ENCODE measurements at regions not wholly inside any gene's neighbourhood (a gene's known extent, or its start where the extent isn't known, plus 50 kb on each side); places are given as distances from the start of the nearest gene placed in this dataset.

DNA sequence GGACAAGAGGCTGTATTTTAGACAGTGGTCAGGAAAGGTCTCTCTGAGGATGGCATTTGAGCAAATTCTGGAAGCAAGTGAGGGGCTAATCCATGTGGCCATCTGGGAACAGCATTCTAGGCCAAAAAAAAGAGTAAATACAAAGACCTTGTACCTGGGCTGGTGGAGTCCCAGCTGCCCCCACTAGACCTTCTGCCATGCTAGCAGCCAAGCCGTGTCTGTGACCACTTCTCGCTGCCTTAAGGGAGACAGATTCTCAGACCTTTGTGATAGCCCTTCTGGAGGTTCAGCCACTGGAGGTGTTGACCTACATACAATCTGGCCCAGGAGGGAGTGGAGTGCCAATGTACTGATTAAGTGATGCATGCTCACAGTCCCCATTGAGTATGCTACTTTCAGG is 506.2 kb downstream of the MID1IP1 start:
- Mint-ChIP-seq H3K4me3 (peak overlapping the region in 1 of 4 donors; percentile 42), H3K4me1 (peaks cover 14 to 72% (median 40%) of the 10 kb centered on the region in 4 donors), H3K27me3 (no peaks in the 10 kb centered on the region), H3K27ac (peak overlapping the region; percentile 99 to 100 (median 99)), H3K9me3 (peaks cover 0 to 5% (median 0%) of the 10 kb centered on the region in 7 donors), H3K36me3 (peaks cover 25% of the 10 kb centered on the region)
- no peak for ATAC-seq (ENCODE audit: low read depth in 2 of 2)
- no peak overlapping the region for H3K4me3 ChIP-seq (ENCODE audit: low read depth, low read length)
- DNase-seq = no peak
- no peaks in the 10 kb centered on the region for H3K27me3 ChIP-seq (ENCODE audit: control insufficient read depth, insufficient read depth, low read length)
- peaks cover 51% of the 10 kb centered on the region for H3K4me1 ChIP-seq (ENCODE audit: control insufficient read depth, insufficient read depth, low read length, poor library complexity, severe bottlenecking)
- H3K9me3 ChIP-seq (ENCODE audit: control insufficient read depth in 2 of 2, low read length in 2 of 2) = peaks cover 0 to 12% of the 10 kb centered on the region in 2 experiments
- H3K36me3 ChIP-seq (ENCODE audit: control insufficient read depth, insufficient read depth, low read length) = no peaks in the 10 kb centered on the region
- no peak overlapping the region for H3K27ac ChIP-seq (ENCODE audit: insufficient read depth, low read length, poor library complexity, severe bottlenecking)

DNA sequence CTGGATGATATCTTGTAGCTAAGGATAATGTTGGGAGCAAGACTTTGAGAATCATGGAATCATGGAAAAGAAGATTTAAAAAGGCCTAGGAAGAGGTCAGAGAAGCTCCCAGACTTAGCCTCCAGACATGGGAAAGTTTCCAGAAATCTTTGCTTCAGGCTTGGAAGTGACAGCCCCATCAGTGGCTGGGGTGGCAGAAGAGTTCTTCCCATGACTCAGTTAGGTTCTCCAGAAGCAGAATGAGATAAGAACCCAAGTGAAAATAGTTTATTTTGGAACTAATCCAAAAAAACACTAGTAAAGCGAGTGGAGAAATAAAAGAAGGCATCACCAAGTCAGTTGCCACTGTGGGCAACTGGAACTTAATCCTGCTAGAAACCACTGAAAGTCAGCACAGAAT is 506.9 kb downstream of the MID1IP1 start:
- no peak for DNase-seq
- Histone ChIP-seq H3K4me3 (ENCODE audit: low read depth, low read length) (no peak overlapping the region), H3K4me1 (ENCODE audit: control insufficient read depth, insufficient read depth, low read length, poor library complexity, severe bottlenecking) (peaks cover 55% of the 10 kb centered on the region), H3K27me3 (ENCODE audit: control insufficient read depth, insufficient read depth, low read length) (no peaks in the 10 kb centered on the region), H3K9me3 (ENCODE audit: control insufficient read depth in 2 of 2, low read length in 2 of 2) (peaks cover 0 to 6% of the 10 kb centered on the region in 2 experiments), H3K36me3 (ENCODE audit: control insufficient read depth, insufficient read depth, low read length) (no peaks in the 10 kb centered on the region), H3K27ac (ENCODE audit: insufficient read depth, low read length, poor library complexity, severe bottlenecking) (peak overlapping the region; percentile 93)
- Mint-ChIP-seq H3K36me3 (peaks cover 25% of the 10 kb centered on the region), H3K27me3 (no peaks in the 10 kb centered on the region), H3K27ac (peak overlapping the region; percentile 99 to 100 (median 99)), H3K9me3 (peaks cover 0 to 5% (median 0%) of the 10 kb centered on the region in 7 donors), H3K4me1 (peaks cover 19 to 79% (median 45%) of the 10 kb centered on the region in 4 donors), H3K4me3 (peak overlapping the region in 1 of 4 donors; percentile 43)
- no peak for ATAC-seq (ENCODE audit: low read depth in 2 of 2)

DNA sequence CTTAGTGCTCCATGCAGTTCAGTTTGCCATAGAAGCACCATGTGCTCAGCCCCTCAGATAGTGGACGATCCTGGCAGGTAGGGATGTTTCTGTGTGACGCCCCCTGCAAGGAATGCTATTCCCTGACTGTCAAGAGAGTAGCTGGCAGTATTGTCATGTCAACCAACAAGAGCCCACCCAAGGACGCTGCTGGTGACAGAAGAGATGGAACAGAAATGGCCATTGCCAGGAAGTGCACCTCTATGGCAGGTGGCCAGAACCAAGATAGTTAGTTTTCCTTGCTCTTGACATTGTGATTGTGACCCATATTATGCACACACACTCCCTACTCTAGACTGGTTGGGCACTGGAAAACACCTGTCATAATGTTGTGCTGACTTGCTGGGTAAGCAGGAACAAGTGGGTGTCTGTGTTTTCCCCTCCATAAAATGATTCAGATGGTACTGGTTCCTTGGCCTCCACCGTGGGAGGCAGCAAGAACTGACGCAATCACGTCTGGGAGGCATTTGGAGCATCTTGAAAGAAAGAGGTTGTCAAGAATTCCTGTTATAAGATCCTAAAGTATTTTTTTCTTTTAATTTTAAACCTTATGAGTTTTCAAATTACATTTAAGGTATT is 507.9 kb downstream of the MID1IP1 start:
- H3K9me3 Mint-ChIP-seq = peaks cover 0 to 5% (median 0%) of the 10 kb centered on the region in 7 donors
- Histone ChIP-seq H3K4me1 (ENCODE audit: control insufficient read depth, insufficient read depth, low read length, poor library complexity, severe bottlenecking) (peaks cover 55% of the 10 kb centered on the region), H3K36me3 (ENCODE audit: control insufficient read depth, insufficient read depth, low read length) (no peaks in the 10 kb centered on the region), H3K27me3 (ENCODE audit: control insufficient read depth, insufficient read depth, low read length) (no peaks in the 10 kb centered on the region), H3K4me3 (ENCODE audit: low read depth, low read length) (peak overlapping the region; percentile 55), H3K9me3 (ENCODE audit: control insufficient read depth in 2 of 2, low read length in 2 of 2) (no peaks in the 10 kb centered on the region), H3K27ac (ENCODE audit: insufficient read depth, low read length, poor library complexity, severe bottlenecking) (peak overlapping the region; percentile 93)
- peak overlapping the region; percentile 99 to 100 (median 99) for H3K27ac Mint-ChIP-seq
- no peaks in the 10 kb centered on the region for H3K27me3 Mint-ChIP-seq
- peak; percentile 28 to 50 for ATAC-seq (ENCODE audit: low read depth in 2 of 2)
- peaks cover 25% of the 10 kb centered on the region for H3K36me3 Mint-ChIP-seq
- DNase-seq = peak; percentile 31 to 46 (median 34)
- peak overlapping the region; percentile 76 to 91 (median 81) for H3K4me3 Mint-ChIP-seq
- peaks cover 19 to 87% (median 49%) of the 10 kb centered on the region in 4 donors for H3K4me1 Mint-ChIP-seq

DNA sequence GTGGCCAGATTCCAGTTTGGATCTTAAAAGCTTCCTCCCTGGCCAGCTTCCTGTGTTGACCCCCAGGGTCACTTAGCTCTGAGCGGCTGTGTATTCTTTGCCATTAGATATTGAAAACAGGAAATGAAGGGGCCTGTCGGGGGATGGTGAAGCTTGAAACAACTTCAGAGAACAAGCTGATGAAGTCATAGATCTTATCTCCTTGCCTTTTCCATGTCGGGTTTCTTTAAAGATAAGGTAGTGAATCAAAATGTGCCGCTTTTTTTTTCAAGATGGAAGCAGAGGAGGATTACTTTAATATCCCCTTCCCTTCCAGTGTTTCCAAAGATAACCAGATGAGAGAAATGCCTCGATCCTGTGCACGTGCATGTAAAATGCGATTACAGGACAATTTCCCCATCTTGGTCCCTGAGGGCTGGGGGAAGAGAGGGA is 508.5 kb downstream of the MID1IP1 start:
- Histone ChIP-seq H3K9me3 (ENCODE audit: control insufficient read depth in 2 of 2, low read length in 2 of 2) (no peaks in the 10 kb centered on the region), H3K27me3 (ENCODE audit: control insufficient read depth, insufficient read depth, low read length) (no peaks in the 10 kb centered on the region), H3K36me3 (ENCODE audit: control insufficient read depth, insufficient read depth, low read length) (no peaks in the 10 kb centered on the region), H3K4me3 (ENCODE audit: low read depth, low read length) (peak overlapping the region; percentile 55), H3K4me1 (ENCODE audit: control insufficient read depth, insufficient read depth, low read length, poor library complexity, severe bottlenecking) (peaks cover 57% of the 10 kb centered on the region), H3K27ac (ENCODE audit: insufficient read depth, low read length, poor library complexity, severe bottlenecking) (peak overlapping the region; percentile 93)
- Mint-ChIP-seq H3K27me3 (no peaks in the 10 kb centered on the region), H3K9me3 (peaks cover 0 to 5% (median 0%) of the 10 kb centered on the region in 7 donors), H3K4me3 (peak overlapping the region; percentile 76 to 91 (median 81)), H3K27ac (peak overlapping the region; percentile 99 to 100 (median 99)), H3K4me1 (peaks cover 19 to 93% (median 51%) of the 10 kb centered on the region in 4 donors), H3K36me3 (peaks cover 25% of the 10 kb centered on the region)
- peak; percentile 58 to 61 for ATAC-seq (ENCODE audit: low read depth in 2 of 2)
- DNase-seq = peak; percentile 43 to 83 (median 76)

DNA sequence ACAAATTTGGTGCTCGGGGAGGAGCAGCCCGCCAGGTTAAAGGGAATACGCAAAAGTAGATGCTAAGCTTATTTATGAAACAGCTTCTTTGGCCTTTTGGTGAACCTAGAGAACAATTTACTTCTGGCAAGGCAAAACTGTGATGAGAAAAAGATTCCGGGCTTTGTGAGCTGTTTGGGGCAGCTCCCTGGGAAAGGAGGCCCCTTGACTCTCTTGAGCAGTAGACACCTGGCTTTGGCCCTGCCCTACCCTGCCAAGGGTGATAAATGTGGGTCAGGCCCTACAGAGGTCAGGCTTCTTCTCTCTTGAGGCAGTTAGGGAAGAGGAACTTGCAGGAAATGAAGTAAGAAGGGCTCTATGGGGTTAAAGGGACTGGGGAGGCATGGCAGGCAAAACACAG is 509.6 kb downstream of the MID1IP1 start:
- Histone ChIP-seq H3K4me1 (ENCODE audit: control insufficient read depth, insufficient read depth, low read length, poor library complexity, severe bottlenecking) (peaks cover 59% of the 10 kb centered on the region), H3K36me3 (ENCODE audit: control insufficient read depth, insufficient read depth, low read length) (no peaks in the 10 kb centered on the region), H3K9me3 (ENCODE audit: control insufficient read depth in 2 of 2, low read length in 2 of 2) (no peaks in the 10 kb centered on the region), H3K4me3 (ENCODE audit: low read depth, low read length) (peak overlapping the region; percentile 26), H3K27ac (ENCODE audit: insufficient read depth, low read length, poor library complexity, severe bottlenecking) (peak overlapping the region; percentile 93), H3K27me3 (ENCODE audit: control insufficient read depth, insufficient read depth, low read length) (no peaks in the 10 kb centered on the region)
- peak overlapping the region; percentile 64 to 76 (median 72) for H3K4me3 Mint-ChIP-seq
- DNase-seq (no peak), ATAC-seq (ENCODE audit: low read depth in 2 of 2) (no peak)
- peaks cover 0 to 5% (median 0%) of the 10 kb centered on the region in 7 donors for H3K9me3 Mint-ChIP-seq
- peaks cover 26% of the 10 kb centered on the region for H3K36me3 Mint-ChIP-seq
- peak overlapping the region; percentile 99 to 100 (median 99) for H3K27ac Mint-ChIP-seq
- H3K4me1 Mint-ChIP-seq = peaks cover 19 to 92% (median 54%) of the 10 kb centered on the region in 4 donors
- H3K27me3 Mint-ChIP-seq = no peaks in the 10 kb centered on the region

DNA sequence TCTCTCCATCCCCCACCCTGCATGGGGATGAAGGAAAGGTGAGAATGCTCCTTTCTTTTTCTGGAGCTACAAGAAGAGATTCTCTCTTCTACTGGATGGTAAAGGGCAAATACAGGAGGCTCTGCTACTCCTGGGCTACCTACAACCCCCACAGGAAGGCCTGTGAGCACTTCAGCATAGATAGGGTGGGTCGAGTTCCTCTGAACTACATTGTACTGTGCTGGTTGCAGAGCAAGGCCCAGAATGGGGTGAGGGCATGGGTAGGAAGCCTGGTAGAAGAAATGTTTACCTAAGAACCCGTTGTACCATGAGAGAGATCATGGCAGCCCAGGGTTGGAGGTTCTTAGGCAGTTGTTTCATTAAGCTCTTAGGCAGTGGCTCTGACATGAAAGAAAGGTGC is 510.4 kb downstream of the MID1IP1 start:
- peaks cover 19 to 89% (median 53%) of the 10 kb centered on the region in 4 donors for H3K4me1 Mint-ChIP-seq
- ATAC-seq (ENCODE audit: low read depth in 2 of 2) (peak; percentile 79 to 82), DNase-seq (peak in 2 of 3 donors; percentile 24 to 79)
- peaks cover 59% of the 10 kb centered on the region for H3K4me1 ChIP-seq (ENCODE audit: control insufficient read depth, insufficient read depth, low read length, poor library complexity, severe bottlenecking)
- H3K27me3 Mint-ChIP-seq = no peaks in the 10 kb centered on the region
- peaks cover 23% of the 10 kb centered on the region for H3K36me3 Mint-ChIP-seq
- H3K27ac Mint-ChIP-seq = peak overlapping the region; percentile 99 to 100 (median 99)
- no peaks in the 10 kb centered on the region for H3K9me3 ChIP-seq (ENCODE audit: control insufficient read depth in 2 of 2, low read length in 2 of 2)
- H3K9me3 Mint-ChIP-seq = peaks cover 0 to 7% (median 0%) of the 10 kb centered on the region in 7 donors
- H3K27ac ChIP-seq (ENCODE audit: insufficient read depth, low read length, poor library complexity, severe bottlenecking) = peak overlapping the region; percentile 93
- H3K36me3 ChIP-seq (ENCODE audit: control insufficient read depth, insufficient read depth, low read length) = no peaks in the 10 kb centered on the region
- peak overlapping the region; percentile 26 for H3K4me3 ChIP-seq (ENCODE audit: low read depth, low read length)
- H3K27me3 ChIP-seq (ENCODE audit: control insufficient read depth, insufficient read depth, low read length) = no peaks in the 10 kb centered on the region
- peak overlapping the region; percentile 64 to 76 (median 72) for H3K4me3 Mint-ChIP-seq

DNA sequence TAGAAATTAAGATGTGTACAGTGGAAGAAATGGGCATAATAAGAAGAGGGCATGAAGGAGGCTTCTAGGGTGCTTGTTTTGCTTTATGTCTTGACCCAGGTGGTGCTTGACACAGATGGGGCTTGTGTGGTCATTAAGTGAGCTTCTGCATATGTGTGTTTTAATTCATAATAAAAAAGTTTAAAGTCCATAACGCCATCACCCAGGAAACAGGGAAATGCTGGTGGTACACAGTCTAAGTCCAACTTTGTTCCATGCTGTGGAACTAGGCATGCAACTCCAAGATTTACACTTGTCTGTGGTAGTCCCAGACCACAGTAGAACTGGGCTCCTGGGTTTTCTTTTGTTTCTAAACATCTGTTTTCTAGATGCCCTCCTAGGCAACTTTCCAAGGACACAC is 511.9 kb downstream of the MID1IP1 start:
- H3K27ac Mint-ChIP-seq = peak overlapping the region; percentile 29 to 100 (median 99)
- ATAC-seq (ENCODE audit: low read depth in 2 of 2) = no peak
- H3K4me3 Mint-ChIP-seq = peak overlapping the region in 2 of 4 donors; percentile 38 to 46
- Histone ChIP-seq H3K27me3 (ENCODE audit: control insufficient read depth, insufficient read depth, low read length) (no peaks in the 10 kb centered on the region), H3K4me3 (ENCODE audit: low read depth, low read length) (peak overlapping the region; percentile 32), H3K9me3 (ENCODE audit: control insufficient read depth in 2 of 2, low read length in 2 of 2) (no peaks in the 10 kb centered on the region), H3K36me3 (ENCODE audit: control insufficient read depth, insufficient read depth, low read length) (no peaks in the 10 kb centered on the region), H3K27ac (ENCODE audit: insufficient read depth, low read length, poor library complexity, severe bottlenecking) (peak overlapping the region; percentile 93), H3K4me1 (ENCODE audit: control insufficient read depth, insufficient read depth, low read length, poor library complexity, severe bottlenecking) (peaks cover 58% of the 10 kb centered on the region)
- peaks cover 12% of the 10 kb centered on the region for H3K36me3 Mint-ChIP-seq
- no peak for DNase-seq
- peaks cover 0 to 5% (median 0%) of the 10 kb centered on the region in 7 donors for H3K9me3 Mint-ChIP-seq
- H3K4me1 Mint-ChIP-seq = peaks cover 14 to 88% (median 45%) of the 10 kb centered on the region in 4 donors
- H3K27me3 Mint-ChIP-seq = no peaks in the 10 kb centered on the region

Measured in CD4-positive, CD25-positive, alpha-beta regulatory T cell (primary cell).